ENCODE measurements at regions not wholly inside any gene's neighbourhood (a gene's known extent, or its start where the extent isn't known, plus 50 kb on each side); places are given as distances from the start of the nearest gene placed in this dataset.

DNA sequence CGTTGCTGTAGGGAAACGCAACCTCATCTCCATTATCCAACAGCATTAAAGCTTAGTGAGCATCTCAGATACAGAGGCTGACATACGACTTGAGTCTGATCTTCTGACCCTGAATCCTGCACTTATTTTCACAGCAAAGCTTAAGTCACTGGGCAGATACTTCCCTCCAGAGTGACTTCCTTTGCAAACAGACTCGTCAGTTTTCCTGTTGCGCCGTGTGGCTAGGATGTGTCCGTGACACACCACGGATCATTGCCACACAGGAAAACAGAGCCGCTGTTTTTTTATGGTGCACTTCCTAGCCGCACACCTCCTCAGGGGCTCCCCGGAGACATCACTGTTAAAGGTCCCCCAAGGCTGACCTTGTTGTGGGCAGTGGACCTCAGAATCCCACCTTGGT, 94.9 kb upstream of the MKI67 start:
- DNase-seq (ENCODE audit: low read depth), result no peak
- no peak overlapping the region for H3K4me3 ChIP-seq (replicated peaks; ENCODE audit: low read depth, low read length)
- TF ChIP-seq, protein P1, sequence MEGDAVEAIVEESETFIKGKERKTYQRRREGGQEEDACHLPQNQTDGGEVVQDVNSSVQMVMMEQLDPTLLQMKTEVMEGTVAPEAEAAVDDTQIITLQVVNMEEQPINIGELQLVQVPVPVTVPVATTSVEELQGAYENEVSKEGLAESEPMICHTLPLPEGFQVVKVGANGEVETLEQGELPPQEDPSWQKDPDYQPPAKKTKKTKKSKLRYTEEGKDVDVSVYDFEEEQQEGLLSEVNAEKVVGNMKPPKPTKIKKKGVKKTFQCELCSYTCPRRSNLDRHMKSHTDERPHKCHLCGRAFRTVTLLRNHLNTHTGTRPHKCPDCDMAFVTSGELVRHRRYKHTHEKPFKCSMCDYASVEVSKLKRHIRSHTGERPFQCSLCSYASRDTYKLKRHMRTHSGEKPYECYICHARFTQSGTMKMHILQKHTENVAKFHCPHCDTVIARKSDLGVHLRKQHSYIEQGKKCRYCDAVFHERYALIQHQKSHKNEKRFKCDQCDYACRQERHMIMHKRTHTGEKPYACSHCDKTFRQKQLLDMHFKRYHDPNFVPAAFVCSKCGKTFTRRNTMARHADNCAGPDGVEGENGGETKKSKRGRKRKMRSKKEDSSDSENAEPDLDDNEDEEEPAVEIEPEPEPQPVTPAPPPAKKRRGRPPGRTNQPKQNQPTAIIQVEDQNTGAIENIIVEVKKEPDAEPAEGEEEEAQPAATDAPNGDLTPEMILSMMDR (IDR thresholded peaks at IDR 0.05; ENCODE audit: low read length, missing control alignments), result no peak

DNA sequence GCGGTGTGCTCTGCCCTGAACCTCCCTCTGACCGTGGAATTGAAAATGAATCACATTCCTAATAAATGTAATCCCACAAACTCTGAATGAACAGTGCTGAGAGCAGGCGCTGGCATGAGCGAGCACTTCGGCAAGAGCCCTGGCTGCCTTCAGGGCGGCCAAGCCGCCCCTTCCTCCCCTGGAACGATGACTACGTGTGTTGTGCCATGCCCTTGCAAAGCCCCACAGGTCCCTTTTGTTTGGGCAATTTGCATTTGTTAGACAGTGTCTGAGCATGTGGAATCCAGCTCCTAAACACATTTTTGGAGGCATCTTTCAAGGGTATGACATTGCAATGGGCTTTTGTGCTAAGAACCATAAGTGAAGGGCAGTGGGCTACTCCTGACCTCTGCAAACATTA, 95.6 kb upstream of the MKI67 start:
- TF ChIP-seq, protein P1 (IDR thresholded peaks at IDR 0.05; ENCODE audit: low read length, missing control alignments), result no peak
- H3K4me3 ChIP-seq (replicated peaks; ENCODE audit: low read depth, low read length), result no peak overlapping the region
- no peak for DNase-seq (ENCODE audit: low read depth)

DNA sequence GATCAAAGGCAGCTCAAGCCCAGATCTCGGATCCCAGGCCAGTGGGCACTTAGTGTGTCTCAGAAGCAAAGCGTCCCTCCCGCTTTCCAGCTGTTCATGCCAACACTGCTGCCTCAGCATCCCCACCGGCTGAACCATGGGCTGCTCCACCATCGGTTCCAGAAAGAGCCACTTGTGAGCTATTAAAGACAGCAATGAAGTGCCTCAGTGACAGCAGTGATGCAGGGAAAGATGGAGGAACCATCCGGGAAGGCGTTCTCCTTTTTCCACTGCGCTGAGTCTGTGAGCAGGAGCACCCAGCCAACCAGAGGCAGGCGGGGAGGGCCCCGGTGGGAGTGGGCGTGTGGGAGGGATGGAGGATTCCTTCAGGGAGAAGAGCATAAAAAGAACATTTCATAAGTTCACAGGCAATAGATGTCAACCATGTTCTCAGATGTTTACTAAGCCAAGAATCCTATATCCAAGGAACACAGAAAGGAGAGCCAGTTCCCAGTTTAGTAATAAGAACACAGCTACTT, 96.2 kb upstream of the MKI67 start:
- TF ChIP-seq, protein P1 (IDR thresholded peaks at IDR 0.05; ENCODE audit: low read length, missing control alignments), result no peak
- H3K4me3 ChIP-seq (replicated peaks; ENCODE audit: low read depth, low read length), result no peak overlapping the region
- no peak for DNase-seq (ENCODE audit: low read depth)

DNA sequence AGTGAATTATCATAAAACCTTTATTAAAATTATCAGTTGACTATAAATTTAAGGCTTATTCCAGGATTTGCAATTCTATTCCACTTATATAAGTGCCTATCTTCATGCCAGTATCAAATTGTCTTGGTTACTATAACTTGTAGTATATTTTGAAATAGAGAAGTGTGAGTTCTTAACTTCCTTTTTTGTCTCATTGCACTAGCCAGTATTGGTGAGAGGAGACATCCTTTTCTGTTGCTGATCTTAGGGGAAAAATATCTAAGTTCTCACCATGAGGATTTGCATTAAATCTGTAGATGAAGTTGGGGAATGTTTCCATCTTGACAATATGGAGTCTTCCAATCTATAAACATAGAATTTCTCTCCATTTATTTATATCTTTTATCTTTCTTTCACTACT, 104.2 kb upstream of the MKI67 start:
- TF ChIP-seq, protein P1 (IDR thresholded peaks at IDR 0.05; ENCODE audit: low read length, missing control alignments), result no peak
- H3K4me3 ChIP-seq (replicated peaks; ENCODE audit: low read depth, low read length), result no peak overlapping the region
- no peak for DNase-seq (ENCODE audit: low read depth)

DNA sequence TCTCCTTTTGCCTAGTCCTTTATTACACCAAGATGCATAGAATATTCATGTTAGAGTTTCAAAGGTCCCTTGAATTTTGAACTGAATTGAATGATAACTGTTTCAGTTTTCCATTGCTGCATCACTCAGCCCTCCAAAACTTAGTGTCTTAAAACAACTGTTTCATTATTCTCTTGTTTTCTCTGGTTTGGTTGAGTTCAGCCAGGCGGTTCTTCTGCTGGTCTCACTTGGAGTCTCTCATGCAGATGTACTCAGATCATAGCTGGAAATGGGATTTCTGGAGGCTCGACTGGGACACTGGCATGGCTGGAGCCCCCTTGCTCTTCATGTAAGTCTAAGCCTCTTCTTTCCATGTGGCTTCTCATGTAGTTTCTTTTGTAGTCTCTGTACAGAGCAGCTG, 107.2 kb upstream of the MKI67 start:
- DNase-seq (ENCODE audit: low read depth), result no peak
- TF ChIP-seq, protein P1 (IDR thresholded peaks at IDR 0.05; ENCODE audit: low read length, missing control alignments), result no peak
- no peak overlapping the region for H3K4me3 ChIP-seq (replicated peaks; ENCODE audit: low read depth, low read length)

DNA sequence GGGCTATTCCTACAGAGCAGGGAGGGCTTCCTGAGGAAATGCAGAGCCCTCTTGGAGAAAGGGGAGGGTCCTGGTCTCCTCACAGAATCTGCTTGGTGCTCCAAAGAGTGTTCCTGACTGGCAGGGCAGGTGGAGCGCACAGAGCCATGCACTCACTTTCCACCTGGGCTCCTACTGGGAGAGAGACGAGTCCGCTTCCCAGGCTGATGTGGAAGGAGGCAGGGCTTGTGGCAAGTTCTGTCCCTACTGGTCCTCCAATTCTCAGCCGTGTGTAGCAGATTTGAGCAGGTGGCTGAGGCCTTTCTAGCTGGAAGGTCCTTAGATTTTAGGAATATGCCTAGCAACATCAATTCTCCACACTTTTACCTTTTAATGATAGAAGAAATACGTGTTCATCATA, 111.5 kb upstream of the MKI67 start:
- H3K4me3 ChIP-seq (replicated peaks; ENCODE audit: low read depth, low read length), result no peak overlapping the region
- TF ChIP-seq, protein P1 (IDR thresholded peaks at IDR 0.05; ENCODE audit: low read length, missing control alignments), result no peak

DNA sequence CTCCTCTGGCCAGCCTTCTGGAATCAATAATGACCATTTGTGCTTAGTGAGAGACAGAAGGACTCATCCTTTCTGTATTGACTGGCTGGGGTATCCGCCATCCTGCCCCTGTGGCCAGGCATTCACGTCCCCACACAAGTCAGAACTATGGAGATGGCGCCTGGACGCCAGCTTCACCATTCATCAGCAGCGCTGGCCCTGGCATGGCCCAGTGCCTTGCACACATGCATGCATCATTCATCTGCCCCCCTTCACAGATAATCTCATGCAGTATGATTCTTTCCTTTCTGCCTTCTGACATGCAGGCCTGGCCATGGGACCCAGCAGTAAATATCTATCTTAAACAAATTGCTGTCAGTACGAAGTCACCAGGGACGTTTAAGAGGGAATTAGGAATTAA, 114.8 kb upstream of the MKI67 start:
- H3K4me3 ChIP-seq (replicated peaks; ENCODE audit: low read depth, low read length), result no peak overlapping the region
- TF ChIP-seq, protein P1 (IDR thresholded peaks at IDR 0.05; ENCODE audit: low read length, missing control alignments), result no peak
- no peak for DNase-seq (ENCODE audit: low read depth)

More for the DNA sequence above, 111.5 kb upstream of the MKI67 start:
- no peak for DNase-seq (ENCODE audit: low read depth)

Measured in fibroblast of pulmonary artery (primary cell).